A549 (cell line): ENCODE measurements at regions not wholly inside any gene's neighbourhood (a gene's known extent, or its start where the extent isn't known, plus 50 kb on each side); places are given as distances from the start of the nearest gene placed in this dataset.

Experiments
- ATAC-seq, 2 experiments: fragments of 200-7000 bp in 1 of 2; fragments of >200 bp in 1 of 2; cut with Nextera tagmentation in 1 of 2; cut with Tn5 transposase in 1 of 2; 3 replicates each; pipeline versions ENCODE4 v1.8.0 to v1.9.1; 2018 to 2020; ENCODE audit warnings: mild to moderate bottlenecking in 1 of 2, moderate library complexity in 1 of 2
- CTCF ChIA-PET: fragments of 300-600 bp; sonication (Branson Sonifier 250); formaldehyde crosslinking; extraction: SDS; loops from one replicate; lab custom pipeline; 2021; ENCODE audit warnings: antibody characterized with exemption, inconsistent platforms; lab: Yijun Ruan, JAX
- POLR2A ChIA-PET: fragments of 350-600 bp; formaldehyde crosslinking; extraction: SDS; loops from one replicate; lab custom pipeline; 2021; ENCODE audit warnings: antibody characterized with exemption, inconsistent platforms; lab: Yijun Ruan, JAX
- DNase-seq, 2 experiments: peaks; one replicate each; pipeline versions ENCODE4 v3.0.0 to v3.0.0-alpha.2; 2011 to 2016; ENCODE audit warnings: low read depth in 1 of 2, low spot score in 1 of 2
- FAIRE-seq: peaks from 2 replicates; lab custom pipeline; 2011; peaks lifted over from hg19 to GRCh38; lab: Jason Lieb, UNC
- H3K27ac ChIP-seq, 2 experiments: fragments of >200 bp; sonication (Bioruptor Twin); formaldehyde crosslinking; 3 replicates each; pipeline ENCODE4 v1.5.1; 2016 to 2017
- H3K4me1 ChIP-seq: fragments of >200 bp; sonication (Bioruptor Twin); formaldehyde crosslinking; 3 replicates; pipeline ENCODE4 v1.6.1; 2016
- H3K4me2 ChIP-seq: fragments of >200 bp; sonication (Bioruptor Twin); formaldehyde crosslinking; 3 replicates; pipeline ENCODE4 v1.6.1; 2016
- H3K4me3 ChIP-seq: fragments of >200 bp; sonication (Bioruptor Twin); formaldehyde crosslinking; 3 replicates; pipeline ENCODE4 v1.5.1; 2016
- H3K9me3 ChIP-seq: fragments of >200 bp; sonication (Bioruptor Twin); formaldehyde crosslinking; 3 replicates; pipeline ENCODE4 v1.6.1; 2016
- CEBPB ChIP-seq, 2 experiments: fragments of >200 bp in 1 of 2; sonication (Bioruptor Twin) in 1 of 2; formaldehyde crosslinking in 1 of 2; IDR thresholded peaks; 2 replicates each; pipeline ENCODE4 v1.6.1; 2012 to 2016
- CHD4 ChIP-seq: fragments of 200-600 bp; sonication (generic); IDR thresholded peaks from 2 replicates; pipeline ENCODE4 v1.6.1; 2016; ENCODE audit warnings: antibody characterized with exemption, mild to moderate bottlenecking, borderline replicate concordance
- EHF ChIP-seq: fragments of 250-450 bp; sonication (Bioruptor Pico); IDR thresholded peaks from 2 replicates; pipeline ENCODE4 v1.5.0; 2020; ENCODE audit warnings: mild to moderate bottlenecking
- FOSL2 ChIP-seq, 2 experiments: fragments of 450-650 bp in 1 of 2; fragments of >200 bp in 1 of 2; sonication (Bioruptor Twin) in 1 of 2; formaldehyde crosslinking; IDR thresholded peaks; 2 replicates each; pipeline versions ENCODE4 v1.5.0 to v1.6.1; 2016 to 2020; ENCODE audit warnings: mild to moderate bottlenecking in 1 of 2, moderate library complexity in 1 of 2
- HDAC2 ChIP-seq: fragments of 200-600 bp; sonication (generic); IDR thresholded peaks from 2 replicates; pipeline ENCODE4 v1.6.1; 2016
- HOXB13 ChIP-seq: fragments of 250-450 bp; sonication (Bioruptor Pico); IDR thresholded peaks from 2 replicates; pipeline ENCODE4 v1.5.0; 2020; ENCODE audit warnings: low read depth, mild to moderate bottlenecking, moderate library complexity
- HOXB5 ChIP-seq: fragments of 250-450 bp; sonication (Bioruptor Pico); IDR thresholded peaks from 2 replicates; pipeline ENCODE4 v1.5.0; 2020; ENCODE audit warnings: mild to moderate bottlenecking, moderate library complexity
- KDM1A ChIP-seq: fragments of 200-600 bp; sonication (generic); IDR thresholded peaks from 2 replicates; pipeline ENCODE4 v1.6.1; 2016; ENCODE audit warnings: low read depth, mild to moderate bottlenecking
- KDM5A ChIP-seq: fragments of 200-600 bp; sonication (generic); IDR thresholded peaks from 2 replicates; pipeline ENCODE4 v1.6.1; 2016; ENCODE audit warnings: antibody characterized with exemption, mild to moderate bottlenecking
- MAFK ChIP-seq: fragments of 450-650 bp; IDR thresholded peaks from 2 replicates; pipeline ENCODE4 v1.6.1; 2014; ENCODE audit not compliant: partially characterized antibody
- MYC ChIP-seq: IDR thresholded peaks from 2 replicates; pipeline ENCODE4 v1.6.1; 2012; ENCODE audit warnings: mild to moderate bottlenecking, inconsistent platforms, low read length, improper control_type of control experiment, borderline replicate concordance
- NFE2L2 ChIP-seq: fragments of 150-350 bp; conservative IDR thresholded peaks from 2 replicates; pipeline ENCODE4 v1.6.1; 2014; ENCODE audit warnings: low read length
- NR3C1 ChIP-seq: fragments of >200 bp; sonication (Bioruptor Twin); formaldehyde crosslinking; IDR thresholded peaks from 3 replicates; pipeline ENCODE4 v1.6.1; 2017
- POLR2A ChIP-seq: IDR thresholded peaks from 2 replicates; pipeline ENCODE4 v1.6.1; 2012; ENCODE audit warnings: mild to moderate bottlenecking, low read length
- POLR2AphosphoS2 ChIP-seq: conservative IDR thresholded peaks from 2 replicates; pipeline ENCODE4 v1.6.1; 2012; ENCODE audit warnings: low read length, improper control_type of control experiment, inconsistent platforms
- RARB ChIP-seq: fragments of 250-450 bp; sonication (Bioruptor Pico); IDR thresholded peaks from 2 replicates; pipeline ENCODE4 v1.8.0; 2021; ENCODE audit warnings: mild to moderate bottlenecking, moderate library complexity
- RCOR1 ChIP-seq: fragments of 150-350 bp; IDR thresholded peaks from 2 replicates; pipeline ENCODE4 v1.6.1; 2014; ENCODE audit warnings: antibody characterized with exemption, low read length, low read depth
- RFX5 ChIP-seq: fragments of 450-650 bp; IDR thresholded peaks from 2 replicates; pipeline ENCODE4 v1.7.1; 2014; ENCODE audit warnings: antibody characterized with exemption, mild to moderate bottlenecking, moderate library complexity
- SMC3 ChIP-seq: fragments of >200 bp; sonication (Bioruptor Twin); formaldehyde crosslinking; IDR thresholded peaks from 3 replicates; pipeline ENCODE4 v1.6.1; 2018; ENCODE audit warnings: inconsistent platforms
- SREBF2 ChIP-seq: fragments of 450-650 bp; IDR thresholded peaks from 2 replicates; pipeline ENCODE4 v1.6.1; 2014; ENCODE audit warnings: mild to moderate bottlenecking, moderate library complexity
- TP53 ChIP-seq: fragments of 250-450 bp; sonication (Bioruptor Pico); IDR thresholded peaks from 2 replicates; pipeline ENCODE4 v1.5.0; 2021; ENCODE audit warnings: mild to moderate bottlenecking, moderate library complexity
- ZSCAN20 ChIP-seq: fragments of 250-450 bp; sonication (Bioruptor Pico); IDR thresholded peaks from 2 replicates; pipeline ENCODE4 v1.8.0; 2022; ENCODE audit warnings: mild to moderate bottlenecking, moderate library complexity
- WGBS: methylation state at CpG from one replicate; pipeline ENCODE4 v1.1.6; 2017; ENCODE audit errors: missing lambda C conversion rate; 5-methylcytosine and 5-hydroxymethylcytosine counted together
- TF ChIP-seq, protein P1 (sequence below): IDR thresholded peaks from 2 replicates; pipeline ENCODE4 v1.6.1; 2012
- TF ChIP-seq, protein P2 (sequence below): fragments of 200-600 bp; sonication (generic); IDR thresholded peaks from 2 replicates; pipeline ENCODE4 v1.6.1; 2016; ENCODE audit warnings: antibody characterized with exemption, mild to moderate bottlenecking, moderate library complexity
- TF ChIP-seq, protein P3 (sequence below): IDR thresholded peaks from 2 replicates; pipeline ENCODE4 v1.6.1; 2012; ENCODE audit warnings: low read depth, borderline replicate concordance
- TF ChIP-seq, protein P4 (sequence below): fragments of 250-450 bp; sonication (Bioruptor Pico); IDR thresholded peaks from 2 replicates; pipeline ENCODE4 v1.5.0; 2020; ENCODE audit warnings: low read depth, mild to moderate bottlenecking, moderate library complexity
- TF ChIP-seq, protein P5 (sequence below): fragments of 250-450 bp; sonication (Bioruptor Pico); IDR thresholded peaks from 2 replicates; pipeline ENCODE4 v1.5.0; 2021; ENCODE audit warnings: mild to moderate bottlenecking, moderate library complexity, borderline replicate concordance

DNA sequence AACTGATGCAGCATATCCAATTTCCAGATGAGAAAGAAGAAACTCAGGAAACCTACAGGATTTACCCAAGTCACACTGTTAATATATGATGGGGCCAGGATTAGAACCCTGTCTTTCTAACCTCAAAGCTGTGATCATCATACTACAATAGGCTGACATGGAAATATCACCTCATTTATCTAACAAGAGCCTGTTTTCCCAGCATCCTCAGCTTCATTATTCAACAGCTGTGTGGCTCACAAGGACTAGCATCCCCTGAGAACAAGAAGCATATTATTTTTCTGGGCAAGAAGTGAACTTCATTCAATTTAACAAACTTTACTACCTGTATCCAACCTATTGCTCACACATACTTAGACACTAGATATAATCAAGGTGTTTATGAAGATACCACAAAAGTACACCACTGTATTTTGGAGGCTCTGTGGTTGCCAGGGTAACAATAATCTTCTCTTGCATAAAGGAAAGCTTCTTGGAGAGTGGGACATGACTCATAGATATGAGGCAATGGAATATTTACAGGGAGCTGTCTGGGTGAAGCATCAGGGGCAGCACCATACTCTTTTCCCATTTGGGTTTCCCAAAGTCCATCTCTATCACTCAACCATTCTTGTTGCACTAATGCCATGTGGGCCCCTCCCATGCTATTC lies 218.2 kb downstream of the RAD51AP2 start:
- ATAC-seq = peak; percentile 75 to 85
- H3K4me2 ChIP-seq = no peak overlapping the region
- H3K4me3 ChIP-seq = no peak overlapping the region
- ChIA-PET POLR2A (no interaction called here), CTCF (interaction anchor here (8.0 kb wide), 1 partner anchor 11 kb away, joined by 34 read pairs; no protein-coding TSS in a partner anchor)
- no peaks in the 10 kb centered on the region for H3K9me3 ChIP-seq
- DNase-seq = peak; percentile 19 to 31
- TF ChIP-seq CHD4 (no peak), SREBF2 (no peak), RFX5 (no peak), FOSL2 (IDR thresholded peaks at IDR 0.05) (no peak), FOSL2 (CRISPR knock-in tag; IDR thresholded peaks at IDR 0.05) (peak; percentile 59), CEBPB (IDR thresholded peaks at IDR 0.05) (peak in 1 of 2 experiments; percentile 36; a peak in 1 of 4 replicates), ZSCAN20 (CRISPR knock-in tag) (no peak)
- no peak overlapping the region for H3K27ac ChIP-seq
- no peaks in the 10 kb centered on the region for H3K4me1 ChIP-seq
- FAIRE-seq = no peak

DNA sequence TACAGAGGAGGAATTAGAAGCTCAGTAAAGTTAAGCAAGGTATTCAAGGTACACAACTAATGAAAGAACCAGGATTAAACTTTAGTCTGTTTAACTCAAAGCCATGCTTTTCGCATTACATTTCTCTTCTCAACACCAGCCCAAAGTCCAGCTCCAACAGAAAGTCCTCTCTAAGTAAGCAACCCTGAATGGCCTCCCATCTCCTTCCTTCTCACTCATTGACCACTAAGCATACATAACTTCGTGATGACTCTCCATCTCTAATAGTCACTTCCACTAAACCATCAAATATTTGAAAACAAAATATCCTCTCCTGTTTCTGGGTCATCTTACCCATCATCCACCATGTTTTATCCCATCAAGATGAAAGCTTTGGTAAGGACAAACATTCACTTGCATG lies 219.8 kb downstream of the RAD51AP2 start:
- no peaks in the 10 kb centered on the region for H3K4me1 ChIP-seq
- no peak overlapping the region for H3K27ac ChIP-seq
- FAIRE-seq = no peak
- no peaks in the 10 kb centered on the region for H3K9me3 ChIP-seq
- no peak overlapping the region for H3K4me3 ChIP-seq
- no peak overlapping the region for H3K4me2 ChIP-seq
- TF ChIP-seq HDAC2 = no peak
- TF ChIP-seq, protein P1, sequence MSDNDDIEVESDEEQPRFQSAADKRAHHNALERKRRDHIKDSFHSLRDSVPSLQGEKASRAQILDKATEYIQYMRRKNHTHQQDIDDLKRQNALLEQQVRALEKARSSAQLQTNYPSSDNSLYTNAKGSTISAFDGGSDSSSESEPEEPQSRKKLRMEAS = no peak
- TF ChIP-seq MYC = no peak
- no peak for TF ChIP-seq TP53 (CRISPR knock-in tag)
- TF ChIP-seq RARB (CRISPR knock-in tag) = no peak
- no peak for TF ChIP-seq KDM1A
- TF ChIP-seq RCOR1 = no peak
- TF ChIP-seq, protein P2, sequence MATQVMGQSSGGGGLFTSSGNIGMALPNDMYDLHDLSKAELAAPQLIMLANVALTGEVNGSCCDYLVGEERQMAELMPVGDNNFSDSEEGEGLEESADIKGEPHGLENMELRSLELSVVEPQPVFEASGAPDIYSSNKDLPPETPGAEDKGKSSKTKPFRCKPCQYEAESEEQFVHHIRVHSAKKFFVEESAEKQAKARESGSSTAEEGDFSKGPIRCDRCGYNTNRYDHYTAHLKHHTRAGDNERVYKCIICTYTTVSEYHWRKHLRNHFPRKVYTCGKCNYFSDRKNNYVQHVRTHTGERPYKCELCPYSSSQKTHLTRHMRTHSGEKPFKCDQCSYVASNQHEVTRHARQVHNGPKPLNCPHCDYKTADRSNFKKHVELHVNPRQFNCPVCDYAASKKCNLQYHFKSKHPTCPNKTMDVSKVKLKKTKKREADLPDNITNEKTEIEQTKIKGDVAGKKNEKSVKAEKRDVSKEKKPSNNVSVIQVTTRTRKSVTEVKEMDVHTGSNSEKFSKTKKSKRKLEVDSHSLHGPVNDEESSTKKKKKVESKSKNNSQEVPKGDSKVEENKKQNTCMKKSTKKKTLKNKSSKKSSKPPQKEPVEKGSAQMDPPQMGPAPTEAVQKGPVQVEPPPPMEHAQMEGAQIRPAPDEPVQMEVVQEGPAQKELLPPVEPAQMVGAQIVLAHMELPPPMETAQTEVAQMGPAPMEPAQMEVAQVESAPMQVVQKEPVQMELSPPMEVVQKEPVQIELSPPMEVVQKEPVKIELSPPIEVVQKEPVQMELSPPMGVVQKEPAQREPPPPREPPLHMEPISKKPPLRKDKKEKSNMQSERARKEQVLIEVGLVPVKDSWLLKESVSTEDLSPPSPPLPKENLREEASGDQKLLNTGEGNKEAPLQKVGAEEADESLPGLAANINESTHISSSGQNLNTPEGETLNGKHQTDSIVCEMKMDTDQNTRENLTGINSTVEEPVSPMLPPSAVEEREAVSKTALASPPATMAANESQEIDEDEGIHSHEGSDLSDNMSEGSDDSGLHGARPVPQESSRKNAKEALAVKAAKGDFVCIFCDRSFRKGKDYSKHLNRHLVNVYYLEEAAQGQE = no peak
- no peak for TF ChIP-seq ZSCAN20 (CRISPR knock-in tag)
- TF ChIP-seq NR3C1 = no peak
- TF ChIP-seq, protein P3, sequence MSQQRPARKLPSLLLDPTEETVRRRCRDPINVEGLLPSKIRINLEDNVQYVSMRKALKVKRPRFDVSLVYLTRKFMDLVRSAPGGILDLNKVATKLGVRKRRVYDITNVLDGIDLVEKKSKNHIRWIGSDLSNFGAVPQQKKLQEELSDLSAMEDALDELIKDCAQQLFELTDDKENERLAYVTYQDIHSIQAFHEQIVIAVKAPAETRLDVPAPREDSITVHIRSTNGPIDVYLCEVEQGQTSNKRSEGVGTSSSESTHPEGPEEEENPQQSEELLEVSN = no peak
- TF ChIP-seq SMC3 = no peak
- TF ChIP-seq NFE2L2 = no peak
- no peak for TF ChIP-seq KDM5A
- no peak for TF ChIP-seq POLR2AphosphoS2
- TF ChIP-seq, all 56 proteins: peak for 0
- ATAC-seq = no peak
- ChIA-PET POLR2A (no interaction called here), CTCF (interaction anchor here (8.0 kb wide), 1 partner anchor 12 kb away, joined by 34 read pairs; no protein-coding TSS in a partner anchor)
- DNase-seq = no peak
- 29% methylated on average over 2 of the region's 2 CpGs for WGBS

DNA sequence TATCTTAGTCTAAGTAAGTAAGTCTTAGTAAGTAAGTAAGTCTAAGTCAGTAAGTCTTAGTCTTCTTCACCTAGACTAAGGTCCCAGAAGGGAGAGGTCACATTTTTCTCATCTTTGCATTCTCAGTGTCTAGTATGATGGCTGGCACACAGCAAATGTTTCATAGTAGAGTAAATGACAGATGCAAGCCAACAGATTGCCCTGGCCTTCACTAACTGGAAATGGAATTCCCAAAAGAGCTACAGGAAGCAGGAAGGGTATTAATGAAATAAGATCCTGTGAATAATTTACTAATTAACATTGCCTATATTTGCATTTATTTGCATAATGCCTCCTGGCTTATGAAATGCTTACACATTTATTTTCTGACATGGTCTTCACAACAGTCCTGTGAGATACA lies 221.6 kb downstream of the RAD51AP2 start:
- no peak overlapping the region for H3K27ac ChIP-seq
- TF ChIP-seq, protein P4, sequence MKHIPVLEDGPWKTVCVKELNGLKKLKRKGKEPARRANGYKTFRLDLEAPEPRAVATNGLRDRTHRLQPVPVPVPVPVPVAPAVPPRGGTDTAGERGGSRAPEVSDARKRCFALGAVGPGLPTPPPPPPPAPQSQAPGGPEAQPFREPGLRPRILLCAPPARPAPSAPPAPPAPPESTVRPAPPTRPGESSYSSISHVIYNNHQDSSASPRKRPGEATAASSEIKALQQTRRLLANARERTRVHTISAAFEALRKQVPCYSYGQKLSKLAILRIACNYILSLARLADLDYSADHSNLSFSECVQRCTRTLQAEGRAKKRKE = no peak
- TF ChIP-seq POLR2A = no peak
- TF ChIP-seq, protein P5, sequence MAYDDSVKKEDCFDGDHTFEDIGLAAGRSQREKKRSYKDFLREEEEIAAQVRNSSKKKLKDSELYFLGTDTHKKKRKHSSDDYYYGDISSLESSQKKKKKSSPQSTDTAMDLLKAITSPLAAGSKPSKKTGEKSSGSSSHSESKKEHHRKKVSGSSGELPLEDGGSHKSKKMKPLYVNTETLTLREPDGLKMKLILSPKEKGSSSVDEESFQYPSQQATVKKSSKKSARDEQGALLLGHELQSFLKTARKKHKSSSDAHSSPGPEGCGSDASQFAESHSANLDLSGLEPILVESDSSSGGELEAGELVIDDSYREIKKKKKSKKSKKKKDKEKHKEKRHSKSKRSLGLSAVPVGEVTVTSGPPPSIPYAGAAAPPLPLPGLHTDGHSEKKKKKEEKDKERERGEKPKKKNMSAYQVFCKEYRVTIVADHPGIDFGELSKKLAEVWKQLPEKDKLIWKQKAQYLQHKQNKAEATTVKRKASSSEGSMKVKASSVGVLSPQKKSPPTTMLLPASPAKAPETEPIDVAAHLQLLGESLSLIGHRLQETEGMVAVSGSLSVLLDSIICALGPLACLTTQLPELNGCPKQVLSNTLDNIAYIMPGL (CRISPR knock-in tag) = no peak
- no peak for TF ChIP-seq MAFK
- TF ChIP-seq HOXB5 (CRISPR knock-in tag) = no peak
- TF ChIP-seq EHF (CRISPR knock-in tag) = no peak
- TF ChIP-seq HOXB13 = no peak
- no peak for ATAC-seq
- H3K4me2 ChIP-seq = no peak overlapping the region
- ChIA-PET POLR2A (no interaction called here), CTCF (interaction anchor here (8.0 kb wide), 1 partner anchor 14 kb away, joined by 34 read pairs; no protein-coding TSS in a partner anchor)
- DNase-seq = no peak
- H3K4me3 ChIP-seq = no peak overlapping the region
- no peaks in the 10 kb centered on the region for H3K4me1 ChIP-seq
- no peak for FAIRE-seq
- H3K9me3 ChIP-seq = no peaks in the 10 kb centered on the region
